GM19468 (cell line): ENCODE measurements at regions not wholly inside any gene's neighbourhood (a gene's known extent, or its start where the extent isn't known, plus 50 kb on each side); places are given as distances from the start of the nearest gene placed in this dataset.

ENCODE experiments used
- ATAC-seq: cut with Tn5 transposase; IDR thresholded peaks from one replicate; pipeline ENCODE4 v1.9.1; 2021; ENCODE audit warnings: mild to moderate bottlenecking, moderate library complexity, moderate number of reproducible peaks; ENCODE audit not compliant: unreplicated experiment; ENCODE audit errors: extremely low read depth

GRCh38 chr10:105356626-105357025 lies 715.5 kb downstream of the SORCS3 start:
- no peak for ATAC-seq

DNA sequence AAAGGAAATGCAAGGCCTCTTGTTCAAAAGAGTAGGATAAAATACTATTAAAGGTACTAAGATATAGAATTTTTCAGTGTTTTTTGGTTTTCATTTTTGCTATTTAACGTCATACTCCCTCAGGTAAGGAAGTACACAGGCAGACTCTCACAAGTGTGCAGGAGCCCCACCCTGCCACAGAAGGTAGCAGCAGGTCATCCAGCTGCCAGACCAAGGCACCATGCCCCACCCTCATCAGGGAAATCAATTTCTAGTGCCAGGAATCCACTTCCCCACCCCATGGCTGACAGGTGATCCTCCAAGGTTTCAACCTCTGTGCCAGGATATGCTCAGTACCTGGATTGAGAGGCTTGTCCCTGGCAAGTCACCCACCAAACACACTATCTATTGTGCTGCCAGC lies 712.9 kb downstream of the SORCS3 start:
- ATAC-seq = no peak

- no peak for ATAC-seq
These were observed 711.7 kb downstream of the SORCS3 start for GRCh38 chr10:105352827-105353226.

DNA sequence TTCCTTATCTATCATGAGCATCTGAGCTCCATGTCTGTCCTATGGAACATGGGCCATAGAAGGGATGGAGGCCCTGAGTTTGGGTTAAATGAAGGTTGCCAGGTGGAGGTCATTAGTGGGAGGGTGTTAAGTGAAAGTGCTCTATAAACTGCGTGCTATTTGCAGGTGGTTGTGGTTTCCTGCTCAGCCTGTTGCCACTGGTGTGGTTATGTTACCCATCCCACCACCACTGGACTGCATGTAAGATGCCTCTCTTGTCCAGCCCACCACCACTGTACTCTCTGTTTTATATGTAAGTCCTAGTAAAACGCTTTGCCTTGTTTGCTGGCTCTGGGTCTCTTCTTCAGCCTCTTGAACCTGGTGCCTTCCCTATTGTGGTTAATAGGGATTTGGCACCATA lies 711.2 kb downstream of the SORCS3 start:
- ATAC-seq = no peak

DNA sequence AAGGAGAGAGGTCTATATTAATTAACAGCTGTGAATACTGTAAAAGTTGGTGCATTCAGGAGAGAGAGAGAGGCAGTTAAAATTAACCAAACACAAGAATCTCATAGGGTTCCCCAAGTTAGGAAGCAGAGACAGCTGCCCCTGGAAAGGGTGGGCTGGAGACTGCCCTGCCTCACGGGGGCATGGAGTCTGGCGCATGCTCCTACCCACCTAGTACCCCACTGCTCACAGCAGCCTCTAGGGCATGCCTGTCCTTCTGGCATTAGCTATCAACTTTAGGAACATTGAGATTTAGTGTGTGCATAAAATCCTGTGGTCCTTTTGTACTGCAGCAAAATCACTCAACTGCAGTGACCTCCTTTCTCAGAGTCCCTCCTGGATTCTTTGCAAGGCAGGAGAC lies 710.1 kb downstream of the SORCS3 start:
- no peak for ATAC-seq

GRCh38 chr10:105347487-105347886 lies 706.4 kb downstream of the SORCS3 start:
- no peak for ATAC-seq

DNA sequence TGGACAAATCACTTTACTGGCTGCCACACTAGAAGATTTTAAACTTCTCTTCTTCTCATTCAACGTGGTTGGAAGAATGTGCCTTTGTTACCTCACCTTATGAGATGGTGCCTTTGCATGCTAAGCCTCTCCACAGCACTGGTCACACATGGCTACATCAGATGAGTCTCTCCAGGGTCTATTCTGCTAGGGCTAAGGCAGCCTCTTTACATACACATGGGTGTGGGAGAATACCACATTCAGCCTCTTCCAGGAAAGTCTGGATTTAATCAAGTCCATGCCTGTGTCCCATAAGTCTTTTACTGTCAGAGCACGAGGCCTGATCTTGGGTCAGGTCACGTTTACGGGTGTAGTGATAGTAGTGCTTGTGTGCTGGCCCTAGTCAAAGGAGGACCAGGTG lies 701.5 kb downstream of the SORCS3 start:
- no peak for ATAC-seq

- no peak for ATAC-seq
These were observed 698.6 kb downstream of the SORCS3 start for GRCh38 chr10:105339669-105340068.

- ATAC-seq = no peak
These were observed 687.5 kb downstream of the SORCS3 start for GRCh38 chr10:105328503-105329133.
